ENCODE measurements at regions not wholly inside any gene's neighbourhood (a gene's known extent, or its start where the extent isn't known, plus 50 kb on each side); places are given as distances from the start of the nearest gene placed in this dataset.

DNA sequence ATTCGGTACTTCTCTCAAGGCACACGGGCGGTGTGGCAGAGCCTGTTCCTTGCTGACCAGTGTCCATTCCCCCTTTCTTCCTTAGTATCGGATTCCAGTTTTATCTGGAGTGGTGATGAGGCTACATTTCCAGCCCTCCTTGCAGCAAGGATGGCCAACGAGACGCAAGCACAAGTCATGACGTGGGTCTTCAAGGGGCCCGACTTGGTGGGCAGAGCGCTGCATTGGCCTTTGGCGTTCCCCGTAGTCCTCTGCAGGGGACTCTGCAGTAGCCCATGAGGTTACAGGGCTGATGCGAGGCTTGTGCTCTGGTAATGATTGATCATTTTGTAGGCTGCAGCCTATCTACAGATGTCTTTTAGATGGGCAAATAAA is 194.5 kb downstream of the OPA1 start:
- Mint-ChIP-seq H3K27ac (no peak overlapping the region), H3K27me3 (peaks cover 33% of the 10 kb centered on the region), H3K9me3 (no peaks in the 10 kb centered on the region), H3K4me3 (no peak overlapping the region), H3K36me3 (no peaks in the 10 kb centered on the region), H3K4me1 (peaks cover 1% of the 10 kb centered on the region)
- no peak for DNase-seq
- no peak for ATAC-seq (ENCODE audit: low read depth)
- POLR2A ChIA-PET, result no interaction called here

DNA sequence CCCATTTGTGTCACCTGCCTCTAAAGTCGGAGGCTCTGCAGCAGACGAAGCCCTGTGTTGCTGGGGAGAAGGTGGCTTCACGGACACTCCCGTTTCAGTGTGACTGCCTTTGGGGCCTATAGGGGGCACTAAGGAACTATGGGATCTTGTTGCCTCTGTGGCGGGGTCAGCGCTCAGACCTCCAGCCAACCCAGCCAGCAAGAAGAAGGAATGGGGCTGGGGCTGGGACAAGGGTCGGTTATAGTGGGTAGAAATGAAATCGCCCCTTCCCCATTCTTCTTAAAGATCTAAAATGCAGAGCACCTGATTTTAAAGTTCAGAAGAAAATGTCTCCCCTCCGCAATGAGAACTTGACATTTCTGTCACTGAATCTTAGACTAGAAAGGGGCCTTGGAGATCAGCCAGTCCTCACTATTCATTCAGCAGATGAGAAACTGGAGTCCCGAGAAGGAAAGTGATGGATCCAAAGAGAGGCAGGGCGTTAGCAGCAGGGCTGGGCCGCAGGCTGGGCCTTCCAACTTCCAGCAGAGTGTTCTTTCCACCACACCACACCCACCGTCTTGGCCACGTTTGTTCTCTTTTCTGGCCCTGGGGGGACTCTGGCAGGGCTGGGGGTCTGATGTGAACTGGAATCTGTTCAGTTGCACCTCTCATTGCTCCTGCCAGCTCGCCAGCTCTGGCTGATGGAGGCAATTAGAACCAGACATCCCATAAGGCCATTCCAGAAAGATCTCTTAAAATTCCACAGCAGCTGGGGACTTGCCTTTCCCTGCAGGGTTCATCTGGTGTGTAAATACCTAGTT is 195.4 kb downstream of the OPA1 start:
- Mint-ChIP-seq H3K36me3 (no peaks in the 10 kb centered on the region), H3K27ac (no peak overlapping the region), H3K9me3 (no peaks in the 10 kb centered on the region), H3K27me3 (peaks cover 35% of the 10 kb centered on the region), H3K4me1 (peaks cover 1% of the 10 kb centered on the region), H3K4me3 (no peak overlapping the region)
- DNase-seq, result no peak
- POLR2A ChIA-PET, result no interaction called here
- ATAC-seq (ENCODE audit: low read depth), result no peak

DNA sequence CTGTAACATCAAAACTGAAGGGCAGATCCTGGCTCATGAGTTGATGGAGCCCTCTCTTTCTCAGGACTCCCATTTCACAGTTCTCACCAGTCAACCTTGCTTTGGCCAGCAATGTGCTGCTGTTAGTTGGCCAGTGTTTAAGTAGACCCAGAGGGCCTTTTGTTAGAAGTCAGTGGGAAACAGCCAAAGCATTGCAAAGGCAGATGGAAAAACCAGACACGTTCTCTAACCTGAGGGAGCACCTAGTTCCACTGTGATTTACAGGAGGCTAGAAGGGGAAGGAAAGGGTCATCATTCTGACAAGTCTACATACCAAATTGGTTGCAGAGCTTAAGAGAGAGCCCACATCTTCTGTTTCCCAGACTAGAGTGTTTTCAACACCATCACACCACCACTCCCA is 196.4 kb downstream of the OPA1 start:
- ATAC-seq (ENCODE audit: low read depth), result no peak
- peaks cover 1% of the 10 kb centered on the region for H3K4me1 Mint-ChIP-seq
- H3K27ac Mint-ChIP-seq, result no peak overlapping the region
- no peak for DNase-seq
- POLR2A ChIA-PET, result no interaction called here
- no peaks in the 10 kb centered on the region for H3K9me3 Mint-ChIP-seq
- no peaks in the 10 kb centered on the region for H3K36me3 Mint-ChIP-seq
- no peak overlapping the region for H3K4me3 Mint-ChIP-seq
- peaks cover 26% of the 10 kb centered on the region for H3K27me3 Mint-ChIP-seq

DNA sequence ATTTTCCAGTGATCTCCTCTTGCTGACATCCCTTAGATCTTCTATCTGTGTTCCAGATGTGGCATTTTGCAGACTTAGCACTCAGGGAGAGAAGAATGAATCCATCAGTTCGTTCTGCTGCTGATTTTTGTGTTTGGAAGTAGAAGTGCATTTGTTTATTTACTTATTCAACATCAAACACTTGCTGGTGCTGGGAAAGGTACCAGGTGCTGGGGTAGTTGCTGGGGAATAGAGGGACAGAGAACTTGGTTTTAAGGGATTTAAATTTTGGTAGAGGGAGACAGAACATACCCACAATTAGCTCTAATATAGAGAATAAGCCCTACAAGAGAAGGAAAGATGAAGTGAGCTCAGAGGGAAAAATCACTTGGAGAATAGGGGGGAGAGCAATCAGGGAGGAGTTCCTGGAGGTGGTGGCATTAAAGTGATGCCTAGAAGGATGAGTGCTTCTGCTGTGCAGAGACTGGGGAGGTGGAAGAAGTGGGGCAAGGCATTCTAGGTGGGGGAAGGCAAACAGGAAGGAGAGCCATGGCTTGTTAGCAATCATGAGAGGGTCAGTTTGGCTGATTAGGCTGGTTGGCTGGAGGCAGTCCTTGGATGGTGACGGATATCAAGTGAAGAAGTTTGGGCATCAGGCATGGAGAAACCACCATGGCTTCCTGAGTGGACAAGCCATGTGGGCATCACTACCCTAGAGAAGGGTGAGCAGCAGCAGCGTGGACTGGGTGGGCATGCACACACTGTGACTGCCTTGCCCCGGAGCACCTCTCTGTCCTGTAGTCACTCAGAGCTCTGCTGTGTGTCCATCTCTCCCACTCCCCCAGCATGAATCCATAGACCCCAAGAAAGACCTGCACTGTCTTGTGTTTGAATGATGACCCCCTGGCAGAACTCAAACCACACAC is 197.3 kb downstream of the OPA1 start:
- Mint-ChIP-seq H3K27ac (peak overlapping the region; percentile 4), H3K36me3 (no peaks in the 10 kb centered on the region), H3K4me3 (no peak overlapping the region), H3K9me3 (no peaks in the 10 kb centered on the region), H3K27me3 (peaks cover 24% of the 10 kb centered on the region), H3K4me1 (peaks cover 1% of the 10 kb centered on the region)
- POLR2A ChIA-PET, result no interaction called here
- no peak for ATAC-seq (ENCODE audit: low read depth)
- DNase-seq, result no peak

DNA sequence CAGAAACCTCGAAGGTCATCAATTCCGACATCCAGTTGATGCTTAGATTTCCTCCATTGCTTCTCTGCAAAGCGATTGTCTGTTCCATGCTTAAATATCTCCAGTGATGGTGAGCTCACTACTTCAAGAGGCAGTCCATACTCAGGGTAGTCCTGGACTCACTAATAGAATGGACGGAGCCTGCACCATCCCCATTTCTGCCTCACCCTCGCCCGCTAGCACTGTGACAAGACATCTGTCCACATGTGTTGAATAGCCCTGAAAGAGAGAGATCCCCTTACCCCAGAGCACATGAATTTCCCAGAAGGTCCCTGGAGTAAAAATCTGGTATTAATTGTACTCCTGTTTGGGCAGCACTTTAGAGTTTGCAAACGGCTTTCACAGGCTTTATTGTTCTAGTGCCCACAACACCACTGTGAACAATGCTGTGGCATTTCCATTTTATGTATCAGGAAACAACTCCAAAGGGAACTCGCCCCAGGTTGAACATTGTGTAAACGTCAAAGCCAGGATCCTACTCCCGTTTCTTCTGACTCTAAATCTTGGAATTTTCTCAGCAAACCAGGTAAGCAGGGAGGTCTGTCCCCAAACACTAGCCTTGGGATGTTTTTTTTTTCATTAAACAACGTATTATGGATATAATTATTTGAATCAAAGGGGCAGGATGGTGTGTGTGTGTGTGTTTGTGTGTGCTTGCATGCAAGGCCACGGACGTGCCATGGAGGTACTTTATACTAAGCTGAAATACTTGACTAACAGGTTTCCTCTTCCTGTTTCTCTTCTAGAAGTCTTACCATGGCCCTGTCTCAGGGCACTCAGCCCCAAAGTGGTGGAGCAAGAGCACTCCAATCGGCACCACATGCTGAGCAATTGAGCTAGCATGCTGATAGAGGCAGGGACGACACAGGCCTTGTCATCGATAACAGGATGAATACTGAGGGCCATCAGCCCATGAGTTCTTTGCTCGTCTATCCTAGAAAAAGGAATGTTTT is 198.3 kb downstream of the OPA1 start:
- H3K9me3 Mint-ChIP-seq, result no peaks in the 10 kb centered on the region
- no peak overlapping the region for H3K4me3 Mint-ChIP-seq
- DNase-seq (no peak), ATAC-seq (ENCODE audit: low read depth) (no peak)
- peaks cover 1% of the 10 kb centered on the region for H3K4me1 Mint-ChIP-seq
- H3K36me3 Mint-ChIP-seq, result no peaks in the 10 kb centered on the region
- H3K27ac Mint-ChIP-seq, result no peak overlapping the region
- peaks cover 27% of the 10 kb centered on the region for H3K27me3 Mint-ChIP-seq
- POLR2A ChIA-PET, result no interaction called here

DNA sequence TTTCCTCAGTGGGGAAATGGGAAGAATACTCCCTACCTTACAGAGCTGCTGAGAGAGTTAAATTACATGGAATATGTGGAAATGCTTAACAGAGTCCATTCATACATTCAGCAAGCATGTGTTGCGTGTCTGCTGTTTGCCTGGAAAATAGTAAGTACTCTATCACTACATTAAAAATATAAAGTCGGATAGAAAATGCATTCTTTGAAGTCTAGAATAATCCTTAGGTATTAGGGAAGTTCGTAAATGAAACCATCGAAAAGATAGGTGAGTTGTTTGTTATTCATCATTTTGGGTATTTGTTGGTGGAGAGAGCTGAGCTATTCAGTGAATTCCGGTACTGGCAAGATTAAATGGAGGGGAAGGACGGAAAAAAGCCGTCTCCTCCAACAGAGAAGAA is 200.1 kb downstream of the OPA1 start:
- POLR2A ChIA-PET, result no interaction called here
- no peak overlapping the region for H3K4me3 Mint-ChIP-seq
- ATAC-seq (ENCODE audit: low read depth) (no peak), DNase-seq (no peak)
- peaks cover 1% of the 10 kb centered on the region for H3K4me1 Mint-ChIP-seq
- H3K36me3 Mint-ChIP-seq, result no peaks in the 10 kb centered on the region
- no peak overlapping the region for H3K27ac Mint-ChIP-seq
- peaks cover 23% of the 10 kb centered on the region for H3K27me3 Mint-ChIP-seq
- no peaks in the 10 kb centered on the region for H3K9me3 Mint-ChIP-seq

DNA sequence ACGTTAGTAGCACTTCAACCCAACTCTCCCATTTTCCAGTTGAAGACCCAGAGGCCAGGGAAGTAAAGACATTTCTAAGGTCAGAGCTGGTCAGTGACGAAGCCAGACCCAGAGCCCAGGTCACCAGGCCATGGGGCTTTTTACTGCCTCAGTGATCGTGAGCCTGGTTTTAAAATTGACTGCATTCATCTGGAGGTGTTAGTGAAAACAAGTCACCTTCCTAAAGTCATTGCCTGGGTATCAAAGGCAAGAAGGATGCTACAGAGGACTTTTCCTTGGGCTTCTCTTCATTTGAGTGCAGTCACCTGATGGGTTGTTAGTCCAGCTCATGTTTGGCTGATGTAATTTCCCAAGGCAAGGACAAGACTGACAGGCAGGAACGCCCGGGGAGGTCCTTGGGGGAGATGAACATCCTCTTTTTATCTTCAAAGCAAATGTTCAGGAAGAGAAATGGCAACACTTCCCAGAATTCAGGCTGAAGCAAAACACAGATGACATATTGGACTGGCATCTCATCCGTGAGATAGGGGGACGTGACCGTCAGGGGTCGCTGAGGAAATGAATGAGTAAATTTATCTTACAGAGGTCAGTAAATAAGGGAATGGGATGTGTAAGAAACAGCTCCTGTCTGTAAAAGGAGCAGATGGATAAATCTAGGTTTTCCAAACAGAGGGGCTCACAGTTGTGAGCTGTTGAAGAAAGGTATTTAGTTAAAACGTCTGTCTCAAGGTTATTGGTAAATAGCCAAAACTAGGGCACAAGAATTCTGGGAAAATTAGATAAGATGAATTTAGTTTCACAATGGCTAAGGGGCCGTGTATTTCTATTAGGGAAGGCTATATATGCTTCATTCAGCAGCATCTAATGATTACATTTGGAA is 201.2 kb downstream of the OPA1 start:
- POLR2A ChIA-PET, result no interaction called here
- DNase-seq (no peak), ATAC-seq (ENCODE audit: low read depth) (no peak)
- H3K36me3 Mint-ChIP-seq, result no peaks in the 10 kb centered on the region
- peaks cover 15% of the 10 kb centered on the region for H3K27me3 Mint-ChIP-seq
- H3K27ac Mint-ChIP-seq, result no peak overlapping the region
- no peaks in the 10 kb centered on the region for H3K9me3 Mint-ChIP-seq
- no peaks in the 10 kb centered on the region for H3K4me1 Mint-ChIP-seq
- no peak overlapping the region for H3K4me3 Mint-ChIP-seq

DNA sequence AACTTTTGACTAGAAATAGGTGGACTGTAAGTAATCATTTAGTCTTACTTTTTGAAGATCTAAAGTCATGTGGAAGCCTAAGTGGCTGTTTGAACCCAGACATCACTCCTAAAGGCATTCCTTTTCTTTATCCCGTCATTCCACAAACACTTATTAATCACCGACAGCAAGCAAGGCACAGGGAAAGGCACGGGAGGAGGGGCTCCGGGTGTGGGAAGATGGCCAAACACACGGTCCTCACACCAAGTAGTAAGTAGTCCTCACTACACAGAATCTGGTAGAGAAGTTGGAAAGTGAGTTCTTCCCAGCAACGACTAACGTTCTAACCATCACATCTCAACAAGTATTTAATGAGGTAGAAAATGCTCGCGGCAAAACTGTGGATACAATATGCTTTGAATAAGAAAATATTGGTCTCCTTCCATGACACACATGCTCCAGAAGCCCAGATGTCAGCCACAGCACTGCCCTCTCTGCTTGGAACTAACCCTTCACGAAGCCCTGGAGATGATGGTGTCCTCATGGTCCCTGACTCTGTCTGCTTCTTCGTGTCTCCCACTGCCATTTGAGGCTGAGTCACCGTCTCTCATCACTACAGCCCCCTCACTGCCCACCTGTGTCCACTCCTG is 202.2 kb downstream of the OPA1 start:
- POLR2A ChIA-PET, result no interaction called here
- ATAC-seq (ENCODE audit: low read depth), result no peak
- Mint-ChIP-seq H3K9me3 (no peaks in the 10 kb centered on the region), H3K4me3 (no peak overlapping the region), H3K27me3 (peaks cover 13% of the 10 kb centered on the region), H3K36me3 (no peaks in the 10 kb centered on the region), H3K27ac (no peak overlapping the region), H3K4me1 (no peaks in the 10 kb centered on the region)
- no peak for DNase-seq

DNA sequence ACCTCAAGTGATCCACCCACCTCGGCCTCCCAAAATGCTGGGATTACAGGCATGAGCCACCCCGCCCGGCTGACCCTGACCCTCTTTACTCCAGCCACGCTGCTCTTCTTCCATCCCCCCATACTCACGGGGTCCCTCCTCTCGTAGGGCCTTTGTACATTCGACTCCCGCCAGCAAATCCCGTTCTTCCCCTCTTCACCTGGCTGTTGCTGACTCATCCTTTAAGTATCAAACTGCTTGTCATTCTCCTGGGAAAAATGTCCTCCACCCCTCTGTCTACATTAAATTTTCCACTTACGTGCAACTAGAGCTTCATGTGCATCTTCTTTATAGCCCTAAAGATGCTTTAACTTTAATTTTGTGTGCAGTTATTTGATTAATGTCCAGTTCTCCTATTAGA is 203.1 kb downstream of the OPA1 start:
- Mint-ChIP-seq H3K9me3 (no peaks in the 10 kb centered on the region), H3K36me3 (no peaks in the 10 kb centered on the region), H3K27me3 (peaks cover 10% of the 10 kb centered on the region), H3K4me1 (no peaks in the 10 kb centered on the region), H3K4me3 (no peak overlapping the region), H3K27ac (no peak overlapping the region)
- no peak for DNase-seq
- POLR2A ChIA-PET, result no interaction called here
- no peak for ATAC-seq (ENCODE audit: low read depth)

DNA sequence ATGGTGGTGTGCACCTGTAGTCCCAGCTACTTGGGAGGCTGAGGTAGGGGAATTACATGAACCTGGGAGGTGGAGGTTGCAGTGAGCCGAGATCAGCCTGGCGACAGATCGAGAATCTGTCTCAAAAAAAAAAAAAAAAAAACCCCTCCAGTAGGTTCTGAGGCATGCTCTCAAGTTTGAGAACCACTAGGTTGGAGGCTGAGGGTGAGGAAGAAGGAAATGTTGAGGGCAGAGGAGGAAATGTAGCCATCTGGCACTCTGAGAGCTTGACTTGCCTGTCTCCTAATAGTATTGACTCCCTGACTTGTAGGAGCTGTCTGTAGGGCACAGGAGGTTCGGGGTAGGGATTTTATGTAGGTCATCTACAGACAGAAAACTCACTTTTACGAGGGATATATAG is 204.6 kb downstream of the OPA1 start:
- Mint-ChIP-seq H3K9me3 (no peaks in the 10 kb centered on the region), H3K27me3 (peaks cover 16% of the 10 kb centered on the region), H3K27ac (no peak overlapping the region), H3K4me3 (no peak overlapping the region), H3K4me1 (no peaks in the 10 kb centered on the region), H3K36me3 (no peaks in the 10 kb centered on the region)
- no peak for DNase-seq
- POLR2A ChIA-PET, result no interaction called here
- ATAC-seq (ENCODE audit: low read depth), result no peak

DNA sequence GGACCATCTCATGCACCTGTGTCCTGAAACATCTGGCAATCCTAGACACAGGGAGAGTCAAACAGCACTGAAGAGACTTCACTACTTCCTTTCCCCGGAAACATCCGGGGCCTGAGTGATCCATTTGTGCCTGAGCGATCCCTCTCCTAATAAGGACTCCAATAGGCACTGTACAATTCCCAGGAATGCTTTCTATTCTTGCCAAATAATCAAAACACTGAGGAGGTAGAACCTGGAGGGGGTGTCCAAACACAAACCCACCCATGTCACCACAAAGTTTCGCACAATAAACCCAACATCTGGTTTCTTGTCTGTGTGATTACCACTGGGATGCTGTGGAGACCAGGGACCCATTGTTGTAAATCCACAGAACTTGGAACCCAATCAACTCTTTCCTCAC is 205.0 kb downstream of the OPA1 start:
- Mint-ChIP-seq H3K27ac (no peak overlapping the region), H3K4me1 (no peaks in the 10 kb centered on the region), H3K4me3 (no peak overlapping the region), H3K27me3 (peaks cover 18% of the 10 kb centered on the region), H3K36me3 (no peaks in the 10 kb centered on the region), H3K9me3 (no peaks in the 10 kb centered on the region)
- ATAC-seq (ENCODE audit: low read depth) (no peak), DNase-seq (no peak)
- POLR2A ChIA-PET, result no interaction called here

Data from activated naive CD8-positive, alpha-beta T cell treated with anti-CD3 and anti-CD28 coated beads, Interleukin-2, amount 10 ng/mL, durations not matched to agents 7 days and 5 days (primary cell).